HS-5 (cell line): ENCODE measurements at regions not wholly inside any gene's neighbourhood (a gene's known extent, or its start where the extent isn't known, plus 50 kb on each side); places are given as distances from the start of the nearest gene placed in this dataset.
"Not testable (repeated sequence)": the region's sequence is repeated elsewhere in the genome, so short reads cannot be mapped to it uniquely, and the experiment has no call there.

Source experiments
- DNase-seq: peaks from one replicate; pipeline ENCODE4 v3.0.0-alpha.2; 2012; ENCODE audit warnings: low read depth

- DNase-seq: no peak
Observed at GRCh38 chr9:38342532-38342931, 50.0 kb upstream of the ALDH1B1 start.

- DNase-seq: no peak
Observed at GRCh38 chr9:38342096-38342495, 50.4 kb upstream of the ALDH1B1 start.

DNA sequence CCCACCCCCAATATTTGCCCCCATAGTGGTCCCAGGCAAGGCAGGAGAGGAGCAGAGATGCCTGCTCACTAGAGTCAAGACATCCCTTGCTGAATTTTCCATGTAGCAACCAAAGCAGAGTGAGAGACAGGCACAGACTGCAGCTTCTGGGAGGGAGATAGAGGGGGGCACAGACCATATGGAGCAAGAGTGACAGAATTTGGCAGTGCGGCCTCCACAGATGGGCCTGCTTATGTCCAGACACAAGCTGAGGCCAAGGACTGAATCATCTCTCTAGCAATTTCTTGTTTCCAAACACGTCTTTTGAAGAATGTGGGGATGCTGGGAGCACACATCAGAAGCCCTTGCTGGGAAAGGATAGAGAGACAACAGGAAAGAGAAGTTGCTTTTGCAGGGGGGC, 53.0 kb upstream of the ALDH1B1 start:
- no peak for DNase-seq

DNA sequence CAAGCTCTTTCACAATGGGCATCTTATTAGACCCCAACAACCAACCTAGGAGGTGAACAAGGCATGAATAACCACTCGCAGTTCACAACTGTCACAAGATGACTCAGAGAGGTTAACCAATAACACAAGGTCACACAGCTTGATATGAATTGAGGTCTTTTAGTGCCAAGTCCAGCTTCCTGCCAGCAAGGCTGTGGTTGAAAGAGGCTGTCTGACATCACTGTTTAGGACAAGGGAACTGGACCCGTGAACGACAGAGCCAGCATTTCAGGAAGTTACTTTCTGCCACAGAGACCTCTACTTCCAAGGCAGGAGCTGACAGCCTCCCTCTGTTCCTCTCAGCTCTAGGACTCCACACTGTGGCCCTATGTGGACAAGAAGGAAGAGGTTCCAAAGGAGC, 53.4 kb upstream of the ALDH1B1 start:
- DNase-seq: peak; percentile 62

- no peak for DNase-seq
Observed at GRCh38 chr9:38338342-38339018, 54.0 kb upstream of the ALDH1B1 start.

GRCh38 chr9:38337706-38338264, 54.7 kb upstream of the ALDH1B1 start:
- DNase-seq: no peak

GRCh38 chr9:38337181-38337580, 55.3 kb upstream of the ALDH1B1 start:
- no peak for DNase-seq

DNA sequence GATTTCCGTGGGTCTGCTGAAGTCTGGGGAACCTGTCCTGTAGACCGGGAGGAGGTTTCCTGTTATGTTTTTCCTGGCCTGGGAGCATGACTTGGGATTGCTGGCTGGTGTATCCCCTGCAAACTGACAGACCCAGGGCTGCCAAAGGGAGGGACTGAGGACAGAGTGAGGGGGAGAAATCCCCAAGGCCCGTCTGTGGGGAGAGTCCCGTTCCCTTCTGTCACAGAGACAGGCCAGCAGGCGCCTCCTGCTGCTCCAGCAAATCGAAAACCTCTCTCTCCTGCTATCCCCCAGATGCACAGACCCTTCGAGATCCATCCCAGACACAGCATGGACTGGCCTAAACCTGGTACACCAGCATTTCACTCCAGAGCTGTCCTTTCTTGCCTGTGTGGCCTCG, 56.2 kb upstream of the ALDH1B1 start:
- DNase-seq: no peak

DNA sequence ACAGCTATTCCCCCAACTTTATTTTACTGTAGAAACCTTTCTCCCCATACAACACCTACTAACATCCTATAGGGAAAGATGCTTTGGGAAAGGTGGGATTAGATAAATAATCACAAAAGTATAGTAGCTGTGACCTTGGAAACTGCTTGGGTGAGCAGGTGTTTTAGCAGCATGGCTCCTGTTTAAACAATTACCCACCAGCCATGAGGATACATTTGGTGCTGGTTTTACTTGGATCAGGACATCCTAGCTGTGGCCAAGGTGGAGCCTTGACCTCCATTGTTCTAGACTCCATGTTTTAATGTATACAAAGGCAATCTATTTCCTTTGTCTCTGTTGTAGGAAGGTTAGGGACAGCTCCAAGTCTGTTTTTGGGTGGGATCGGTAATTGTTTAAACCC, 56.8 kb upstream of the ALDH1B1 start:
- no peak for DNase-seq

DNA sequence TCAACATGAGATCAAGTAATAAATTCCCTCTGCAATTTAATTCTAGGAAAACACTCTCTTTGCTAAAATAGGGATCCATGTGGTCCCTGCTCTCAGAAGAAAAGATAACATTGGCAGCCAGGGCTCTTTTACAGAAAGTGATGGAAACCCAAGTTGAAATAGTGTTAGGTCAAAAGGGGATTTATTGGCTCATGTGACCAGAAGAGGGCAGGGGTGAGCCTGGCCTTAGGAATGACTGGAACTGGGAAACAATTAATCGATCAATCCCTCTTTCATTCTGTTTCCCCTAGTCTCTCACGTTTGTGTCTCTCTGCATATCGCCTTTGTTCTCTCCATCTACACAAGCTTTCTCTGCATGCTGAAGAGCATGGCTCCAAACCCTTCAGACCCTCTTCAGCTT, 58.3 kb upstream of the ALDH1B1 start:
- no peak for DNase-seq

DNA sequence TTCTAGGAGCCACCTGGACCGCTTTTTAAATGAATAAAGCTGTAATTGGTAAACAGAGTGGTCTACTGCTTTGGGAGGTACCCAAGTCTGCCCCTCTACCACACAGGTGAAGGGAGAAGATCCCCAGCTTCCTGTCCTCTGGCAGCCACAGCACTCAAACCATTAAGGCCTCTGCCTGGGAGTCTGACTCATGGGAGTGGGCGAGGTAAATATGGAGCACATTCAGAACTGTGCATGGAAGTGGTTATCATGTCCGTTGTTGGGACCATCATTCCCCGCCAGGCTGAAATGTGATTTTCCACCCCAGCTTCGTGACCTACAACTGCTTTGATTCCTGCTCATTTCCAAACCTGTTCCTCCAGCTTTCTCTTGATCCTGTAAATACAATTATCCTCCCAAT, 59.5 kb upstream of the ALDH1B1 start:
- DNase-seq: no peak

GRCh38 chr9:38332625-38333024, 59.9 kb upstream of the ALDH1B1 start:
- no peak for DNase-seq

GRCh38 chr9:38331141-38331540, 61.4 kb upstream of the ALDH1B1 start:
- DNase-seq: no peak

- DNase-seq: no peak
Observed at GRCh38 chr9:38329968-38330367, 62.5 kb upstream of the ALDH1B1 start.

DNA sequence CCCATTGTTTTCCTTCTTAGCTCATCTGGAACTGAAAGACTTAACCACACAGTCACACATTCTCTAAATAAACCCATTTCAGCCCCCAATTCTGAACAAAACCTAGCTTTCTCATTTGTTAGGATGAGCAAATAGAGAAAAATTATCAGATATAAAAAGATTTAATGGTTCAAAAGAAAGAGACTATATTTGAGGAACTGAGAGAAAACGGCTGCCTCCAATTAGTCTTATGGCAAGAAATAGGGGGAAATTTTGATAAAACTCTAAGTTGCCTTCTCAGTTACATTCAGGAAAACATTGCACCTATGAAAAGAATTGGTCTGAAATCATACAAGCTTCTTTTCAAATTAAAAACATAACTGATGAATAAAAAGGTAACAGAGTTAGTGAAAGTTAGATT, 63.7 kb upstream of the ALDH1B1 start:
- DNase-seq: no peak

DNA sequence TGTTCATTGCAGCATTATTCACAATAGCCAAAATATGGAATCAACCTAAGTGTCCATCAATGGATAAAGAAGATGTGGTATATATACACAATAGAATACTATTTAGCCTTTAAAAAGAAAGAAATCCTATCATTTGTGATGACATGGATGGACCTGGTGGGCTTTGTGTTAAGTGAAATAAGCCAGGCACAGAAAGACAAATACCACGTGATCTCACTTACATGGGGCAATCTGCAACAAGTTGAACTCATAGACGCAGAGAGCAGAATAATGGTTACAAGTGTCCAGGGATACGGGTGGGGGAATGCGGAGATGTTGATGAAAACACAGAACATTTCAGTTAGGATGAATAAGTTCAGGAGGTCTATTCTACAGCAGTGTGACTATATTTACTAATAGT, 66.4 kb upstream of the ALDH1B1 start:
- no peak for DNase-seq

- DNase-seq: not testable (repeated sequence)
Observed at GRCh38 chr9:38324213-38324612, 68.3 kb upstream of the ALDH1B1 start.

DNA sequence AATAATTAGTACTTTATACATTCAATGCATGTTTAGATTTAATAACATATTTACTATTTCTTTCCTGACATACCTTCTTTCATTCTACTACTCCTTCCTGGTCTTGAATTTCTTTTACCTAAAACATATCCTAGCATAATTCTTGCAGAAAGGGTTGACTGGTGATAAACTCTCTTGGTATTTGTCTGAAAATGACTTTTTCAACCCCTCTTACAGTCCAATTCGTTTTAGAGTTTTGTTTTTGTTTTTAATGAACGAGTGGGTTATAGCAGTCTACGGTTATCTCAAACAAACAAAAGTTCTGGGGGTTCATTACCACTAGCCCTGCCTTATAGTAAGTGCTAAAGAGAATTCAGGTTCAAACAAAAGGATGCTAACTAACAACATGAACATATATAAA, 69.6 kb upstream of the ALDH1B1 start:
- no peak for DNase-seq

DNA sequence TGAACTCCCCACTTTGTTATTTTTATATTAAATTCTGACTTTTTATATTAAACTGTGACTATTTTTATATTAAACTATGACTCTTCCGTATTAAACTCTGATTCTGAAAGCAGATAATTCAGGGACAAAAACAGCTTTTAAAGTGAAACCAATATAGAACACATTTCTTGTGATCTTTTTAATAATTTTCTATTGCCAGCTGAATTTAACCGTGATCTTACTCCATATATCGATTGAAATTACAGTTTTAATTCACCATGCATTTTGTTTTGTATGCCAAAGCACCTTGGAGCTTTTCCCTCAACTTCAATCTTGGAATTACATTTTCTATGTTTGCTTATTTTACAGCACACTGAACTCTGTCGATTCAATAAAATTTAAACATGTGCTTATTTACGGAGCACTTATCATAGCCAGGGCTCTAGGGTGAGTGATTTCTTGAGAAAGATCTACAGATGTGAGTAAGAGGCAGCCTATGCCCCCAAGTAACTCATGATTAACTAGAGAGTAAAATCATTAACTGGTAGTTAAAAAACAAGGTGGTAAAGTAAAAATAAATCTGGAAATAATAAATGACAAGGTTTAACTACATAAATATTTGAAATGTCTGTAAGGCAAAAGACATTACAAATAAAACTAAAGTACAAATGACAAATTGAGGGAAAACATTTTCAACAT, 72.9 kb upstream of the ALDH1B1 start:
- DNase-seq: no peak

DNA sequence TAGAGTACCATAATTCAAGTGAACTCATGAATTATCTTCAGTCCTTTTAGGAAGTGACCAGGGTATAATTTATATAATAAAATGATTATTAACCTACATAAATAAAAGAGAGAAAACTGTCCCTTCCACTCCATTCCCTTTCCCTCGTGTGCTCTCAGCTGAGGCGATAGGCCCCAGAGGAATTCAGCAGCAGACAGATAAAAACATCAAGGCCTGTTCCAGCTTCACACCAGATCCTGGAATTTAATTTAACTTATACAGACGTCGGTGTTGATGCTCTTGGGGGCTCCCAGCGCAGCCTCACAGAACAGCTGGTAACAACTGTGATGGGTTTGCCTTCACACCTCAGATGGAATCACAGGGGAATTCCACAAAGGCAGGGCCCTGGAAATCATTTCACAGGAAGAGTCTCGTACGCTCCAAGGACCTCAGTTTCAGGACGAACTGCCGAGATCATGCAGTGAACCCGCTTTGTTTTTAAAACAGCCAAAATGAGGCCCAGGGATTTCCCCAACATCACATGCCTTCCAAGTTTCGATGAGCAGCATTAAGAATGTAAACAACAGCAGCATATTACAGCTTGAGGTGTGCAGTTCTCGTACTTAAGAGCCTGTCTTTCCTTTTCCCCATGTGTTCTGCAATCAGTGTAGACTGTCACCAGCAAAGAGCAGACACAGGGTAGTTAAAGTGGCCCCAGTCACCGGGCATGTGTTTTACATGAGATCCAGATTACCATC, 73.6 kb upstream of the ALDH1B1 start:
- no peak for DNase-seq

DNA sequence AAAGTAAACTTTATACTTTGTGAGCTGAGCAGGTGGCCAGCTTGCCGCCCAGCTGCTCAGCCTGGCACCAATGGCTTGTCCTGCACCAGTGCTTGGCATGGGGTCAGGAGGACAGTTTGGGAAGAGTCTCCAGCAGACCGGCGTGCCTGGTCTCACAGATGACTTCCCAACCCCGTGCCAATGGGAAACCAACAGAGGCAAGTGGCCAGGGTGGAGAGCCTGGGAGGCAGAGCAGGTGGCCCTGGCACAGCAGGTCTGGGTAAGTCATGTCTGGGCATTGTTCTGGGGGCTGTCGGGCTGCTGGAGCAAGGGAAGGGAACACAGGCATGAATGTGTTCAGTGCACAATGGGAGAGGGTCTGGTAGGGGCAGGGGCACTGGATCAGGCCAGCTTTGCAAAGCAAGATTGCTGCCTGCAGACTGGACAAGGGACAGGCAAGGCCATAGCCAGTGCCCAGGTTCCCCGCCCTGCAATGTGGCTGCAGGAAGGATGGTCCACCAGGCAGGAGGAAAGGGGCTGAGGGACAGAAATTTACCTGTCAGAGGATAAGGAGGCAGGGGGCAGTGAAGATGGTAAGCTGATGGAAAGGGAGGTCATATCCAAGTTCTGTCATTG, 76.2 kb upstream of the ALDH1B1 start:
- no peak for DNase-seq

DNA sequence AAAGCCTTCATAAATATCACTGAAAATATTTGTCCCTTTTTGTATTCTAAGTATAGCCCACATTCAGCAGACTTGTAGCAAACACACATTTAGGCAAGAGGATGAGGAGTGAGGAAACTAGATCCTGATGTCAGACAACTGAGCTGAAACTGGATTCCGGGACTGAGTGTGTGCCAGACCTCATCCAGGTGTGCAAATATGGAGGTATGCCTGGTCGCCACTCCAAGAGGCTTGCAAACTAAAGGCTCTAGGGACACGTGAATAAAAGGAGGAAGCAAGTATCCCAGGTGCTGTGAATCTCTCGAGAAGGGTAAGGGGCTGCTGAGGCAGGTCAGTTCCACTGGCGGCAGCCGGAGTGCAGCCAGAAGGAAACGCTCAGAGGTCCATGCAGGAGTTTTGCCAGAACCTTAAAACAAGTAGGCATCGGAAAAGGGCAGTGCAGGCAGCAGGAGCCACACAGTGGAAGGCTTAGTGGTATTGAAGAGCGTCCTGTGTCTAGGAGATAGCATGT, 77.4 kb upstream of the ALDH1B1 start:
- DNase-seq: no peak
